ENCODE measurements at regions not wholly inside any gene's neighbourhood (a gene's known extent, or its start where the extent isn't known, plus 50 kb on each side); places are given as distances from the start of the nearest gene placed in this dataset.

- DNase-seq (ENCODE audit: low read depth, low spot score): no peak
- Histone ChIP-seq H3K27ac (ENCODE audit: low read length) (no peak overlapping the region), H3K36me3 (ENCODE audit: control insufficient read depth, insufficient read depth, low read length) (no peaks in the 10 kb centered on the region), H3K4me3 (ENCODE audit: low read length) (no peak overlapping the region), H3K4me1 (ENCODE audit: control insufficient read depth, insufficient read depth, low read length) (no peaks in the 10 kb centered on the region), H3K27me3 (ENCODE audit: control insufficient read depth, insufficient read depth, low read length) (no peaks in the 10 kb centered on the region), H3K9me3 (ENCODE audit: control insufficient read depth, insufficient read depth, low read length) (no peaks in the 10 kb centered on the region)
- no CpG with 5 or more reads among the region's 2 CpGs for WGBS (ENCODE audit: insufficient coverage, insufficient read length)
These were observed 475.5 kb upstream of the NEGR1 start for GRCh38 chr1:72757843-72758242.

- DNase-seq (ENCODE audit: low read depth, low spot score): no peak
- H3K27ac ChIP-seq (ENCODE audit: low read length): no peak overlapping the region
- no CpG with 5 or more reads among the region's 2 CpGs for WGBS (ENCODE audit: insufficient coverage, insufficient read length)
- no peaks in the 10 kb centered on the region for H3K9me3 ChIP-seq (ENCODE audit: control insufficient read depth, insufficient read depth, low read length)
- no peaks in the 10 kb centered on the region for H3K36me3 ChIP-seq (ENCODE audit: control insufficient read depth, insufficient read depth, low read length)
- H3K27me3 ChIP-seq (ENCODE audit: control insufficient read depth, insufficient read depth, low read length): no peaks in the 10 kb centered on the region
- no peak overlapping the region for H3K4me3 ChIP-seq (ENCODE audit: low read length)
- no peaks in the 10 kb centered on the region for H3K4me1 ChIP-seq (ENCODE audit: control insufficient read depth, insufficient read depth, low read length)
These were observed 463.1 kb upstream of the NEGR1 start for GRCh38 chr1:72745413-72745812.

- no peak overlapping the region for H3K4me3 ChIP-seq (ENCODE audit: low read length)
- no peak overlapping the region for H3K27ac ChIP-seq (ENCODE audit: low read length)
- no peak for DNase-seq (ENCODE audit: low read depth, low spot score)
- H3K4me1 ChIP-seq (ENCODE audit: control insufficient read depth, insufficient read depth, low read length): no peaks in the 10 kb centered on the region
- no peaks in the 10 kb centered on the region for H3K36me3 ChIP-seq (ENCODE audit: control insufficient read depth, insufficient read depth, low read length)
- no peaks in the 10 kb centered on the region for H3K9me3 ChIP-seq (ENCODE audit: control insufficient read depth, insufficient read depth, low read length)
- H3K27me3 ChIP-seq (ENCODE audit: control insufficient read depth, insufficient read depth, low read length): no peaks in the 10 kb centered on the region
- no CpG with 5 or more reads among the region's 1 CpG for WGBS (ENCODE audit: insufficient coverage, insufficient read length)
These were observed 452.1 kb upstream of the NEGR1 start for GRCh38 chr1:72734415-72734814.

GRCh38 chr1:72724951-72725861 lies 442.9 kb upstream of the NEGR1 start:
- Histone ChIP-seq H3K4me1 (ENCODE audit: control insufficient read depth, insufficient read depth, low read length) (no peaks in the 10 kb centered on the region; the same call in 1 of the 2 replicates), H3K27me3 (ENCODE audit: control insufficient read depth, insufficient read depth, low read length) (no peaks in the 10 kb centered on the region), H3K4me3 (ENCODE audit: low read length) (no peak overlapping the region), H3K27ac (ENCODE audit: low read length) (no peak overlapping the region), H3K36me3 (ENCODE audit: control insufficient read depth, insufficient read depth, low read length) (no peaks in the 10 kb centered on the region), H3K9me3 (ENCODE audit: control insufficient read depth, insufficient read depth, low read length) (no peaks in the 10 kb centered on the region)
- no CpG with 5 or more reads among the region's 17 CpGs for WGBS (ENCODE audit: insufficient coverage, insufficient read length)
- DNase-seq (ENCODE audit: low read depth, low spot score): peak; percentile 55

- Histone ChIP-seq H3K4me1 (ENCODE audit: control insufficient read depth, insufficient read depth, low read length) (no peaks in the 10 kb centered on the region), H3K9me3 (ENCODE audit: control insufficient read depth, insufficient read depth, low read length) (no peaks in the 10 kb centered on the region), H3K4me3 (ENCODE audit: low read length) (no peak overlapping the region), H3K36me3 (ENCODE audit: control insufficient read depth, insufficient read depth, low read length) (no peaks in the 10 kb centered on the region), H3K27me3 (ENCODE audit: control insufficient read depth, insufficient read depth, low read length) (no peaks in the 10 kb centered on the region), H3K27ac (ENCODE audit: low read length) (no peak overlapping the region)
- WGBS (ENCODE audit: insufficient coverage, insufficient read length): no CpG with 5 or more reads among the region's 5 CpGs
- DNase-seq (ENCODE audit: low read depth, low spot score): no peak
These were observed 423.6 kb upstream of the NEGR1 start for GRCh38 chr1:72705921-72706320.

- no peaks in the 10 kb centered on the region for H3K36me3 ChIP-seq (ENCODE audit: control insufficient read depth, insufficient read depth, low read length)
- no peaks in the 10 kb centered on the region for H3K9me3 ChIP-seq (ENCODE audit: control insufficient read depth, insufficient read depth, low read length)
- no CpG with 5 or more reads among the region's 3 CpGs for WGBS (ENCODE audit: insufficient coverage, insufficient read length)
- no peak overlapping the region for H3K4me3 ChIP-seq (ENCODE audit: low read length)
- no peaks in the 10 kb centered on the region for H3K4me1 ChIP-seq (ENCODE audit: control insufficient read depth, insufficient read depth, low read length)
- no peak overlapping the region for H3K27ac ChIP-seq (ENCODE audit: low read length)
- no peaks in the 10 kb centered on the region for H3K27me3 ChIP-seq (ENCODE audit: control insufficient read depth, insufficient read depth, low read length)
- no peak for DNase-seq (ENCODE audit: low read depth, low spot score)
These were observed 422.6 kb upstream of the NEGR1 start for GRCh38 chr1:72704841-72705477.

GRCh38 chr1:72697410-72697809 lies 415.1 kb upstream of the NEGR1 start:
- no peaks in the 10 kb centered on the region for H3K27me3 ChIP-seq (ENCODE audit: control insufficient read depth, insufficient read depth, low read length)
- H3K36me3 ChIP-seq (ENCODE audit: control insufficient read depth, insufficient read depth, low read length): no peaks in the 10 kb centered on the region
- DNase-seq (ENCODE audit: low read depth, low spot score): no peak
- no peak overlapping the region for H3K4me3 ChIP-seq (ENCODE audit: low read length)
- H3K27ac ChIP-seq (ENCODE audit: low read length): no peak overlapping the region
- no peaks in the 10 kb centered on the region for H3K4me1 ChIP-seq (ENCODE audit: control insufficient read depth, insufficient read depth, low read length)
- WGBS (ENCODE audit: insufficient coverage, insufficient read length): no CpG with 5 or more reads among the region's 2 CpGs
- H3K9me3 ChIP-seq (ENCODE audit: control insufficient read depth, insufficient read depth, low read length): no peaks in the 10 kb centered on the region; the same call in none of the 2 replicates

- Histone ChIP-seq H3K9me3 (ENCODE audit: control insufficient read depth, insufficient read depth, low read length) (no peaks in the 10 kb centered on the region; the same call in none of the 2 replicates), H3K36me3 (ENCODE audit: control insufficient read depth, insufficient read depth, low read length) (no peaks in the 10 kb centered on the region), H3K4me3 (ENCODE audit: low read length) (no peak overlapping the region), H3K27me3 (ENCODE audit: control insufficient read depth, insufficient read depth, low read length) (no peaks in the 10 kb centered on the region), H3K4me1 (ENCODE audit: control insufficient read depth, insufficient read depth, low read length) (no peaks in the 10 kb centered on the region), H3K27ac (ENCODE audit: low read length) (no peak overlapping the region)
- no peak for DNase-seq (ENCODE audit: low read depth, low spot score)
- no CpG with 5 or more reads among the region's 1 CpG for WGBS (ENCODE audit: insufficient coverage, insufficient read length)
These were observed 411.6 kb upstream of the NEGR1 start for GRCh38 chr1:72693899-72694298.

- no CpG with 5 or more reads among the region's 2 CpGs for WGBS (ENCODE audit: insufficient coverage, insufficient read length)
These were observed 411.0 kb upstream of the NEGR1 start for GRCh38 chr1:72693376-72693775.

GRCh38 chr1:72690871-72691270 lies 408.5 kb upstream of the NEGR1 start:
- H3K27ac ChIP-seq (ENCODE audit: low read length): no peak overlapping the region
- no peaks in the 10 kb centered on the region for H3K36me3 ChIP-seq (ENCODE audit: control insufficient read depth, insufficient read depth, low read length)
- H3K4me3 ChIP-seq (ENCODE audit: low read length): no peak overlapping the region
- H3K9me3 ChIP-seq (ENCODE audit: control insufficient read depth, insufficient read depth, low read length): no peaks in the 10 kb centered on the region; the same call in none of the 2 replicates
- H3K27me3 ChIP-seq (ENCODE audit: control insufficient read depth, insufficient read depth, low read length): no peaks in the 10 kb centered on the region
- no peak for DNase-seq (ENCODE audit: low read depth, low spot score)
- no peaks in the 10 kb centered on the region for H3K4me1 ChIP-seq (ENCODE audit: control insufficient read depth, insufficient read depth, low read length)

More at GRCh38 chr1:72693376-72693775, 411.0 kb upstream of the NEGR1 start:
- H3K9me3 ChIP-seq (ENCODE audit: control insufficient read depth, insufficient read depth, low read length): no peaks in the 10 kb centered on the region; the same call in none of the 2 replicates
- H3K36me3 ChIP-seq (ENCODE audit: control insufficient read depth, insufficient read depth, low read length): no peaks in the 10 kb centered on the region
- DNase-seq (ENCODE audit: low read depth, low spot score): no peak
- H3K4me3 ChIP-seq (ENCODE audit: low read length): no peak overlapping the region
- H3K27me3 ChIP-seq (ENCODE audit: control insufficient read depth, insufficient read depth, low read length): no peaks in the 10 kb centered on the region
- no peaks in the 10 kb centered on the region for H3K4me1 ChIP-seq (ENCODE audit: control insufficient read depth, insufficient read depth, low read length)
- H3K27ac ChIP-seq (ENCODE audit: low read length): no peak overlapping the region
